Liver (tissue), 3 donors: ENCODE measurements at regions not wholly inside any gene's neighbourhood (a gene's known extent, or its start where the extent isn't known, plus 50 kb on each side); places are given as distances from the start of the nearest gene placed in this dataset.

Experiments used
- EGR1 ChIP-seq, 2 donors: IDR thresholded peaks; 2 replicates each; pipeline ENCODE4 v1.6.1; 2016 to 2018; ENCODE audit warnings: antibody characterized with exemption in 2 of 2, low read depth in 2 of 2
- GABPA ChIP-seq, 2 donors: IDR thresholded peaks in 1 of 2; conservative IDR thresholded peaks in 1 of 2; 2 replicates each; pipeline ENCODE4 v1.6.1; 2016; ENCODE audit warnings: antibody characterized with exemption in 2 of 2, mild to moderate bottlenecking in 1 of 2, moderate library complexity in 1 of 2
- HNF4G ChIP-seq: IDR thresholded peaks from 2 replicates; pipeline ENCODE4 v1.6.1; 2016; ENCODE audit warnings: antibody characterized with exemption
- JUND ChIP-seq, 2 donors: IDR thresholded peaks; 2 replicates each; pipeline ENCODE4 v1.6.1; 2016; ENCODE audit warnings: antibody characterized with exemption in 2 of 2
- MAX ChIP-seq: IDR thresholded peaks from 2 replicates; pipeline ENCODE4 v1.6.1; 2016; ENCODE audit warnings: antibody characterized with exemption
- RAD21 ChIP-seq, 2 donors: IDR thresholded peaks; 2 replicates each; pipeline ENCODE4 v1.6.1; 2016; ENCODE audit warnings: antibody characterized with exemption in 2 of 2, mild to moderate bottlenecking in 2 of 2
- SP1 ChIP-seq: IDR thresholded peaks from 2 replicates; pipeline ENCODE4 v1.6.1; 2018; ENCODE audit warnings: antibody characterized with exemption, mild to moderate bottlenecking
- TAF1 ChIP-seq: conservative IDR thresholded peaks from 2 replicates; pipeline ENCODE4 v1.6.1; 2016; ENCODE audit warnings: antibody characterized with exemption, mild to moderate bottlenecking
- ZBTB33 ChIP-seq: IDR thresholded peaks from 2 replicates; pipeline ENCODE4 v1.6.1; 2016; ENCODE audit warnings: antibody characterized with exemption
- TF ChIP-seq, protein P1 (sequence below): fragments of 150-350 bp; IDR thresholded peaks from 2 replicates; pipeline ENCODE4 v1.5.1; 2017; ENCODE audit warnings: improper control_type of control experiment, low read depth, low read length; ENCODE audit not compliant: missing input control
- TF ChIP-seq, protein P2 (sequence below): IDR thresholded peaks from 2 replicates; pipeline ENCODE4 v1.6.1; 2016; ENCODE audit warnings: antibody characterized with exemption
- donor health status: healthy.
- donor health status: healthy.

GRCh38 chr6:41459738-41460137 is 86.4 kb upstream of the FOXP4 start:
- TF ChIP-seq, protein P1, sequence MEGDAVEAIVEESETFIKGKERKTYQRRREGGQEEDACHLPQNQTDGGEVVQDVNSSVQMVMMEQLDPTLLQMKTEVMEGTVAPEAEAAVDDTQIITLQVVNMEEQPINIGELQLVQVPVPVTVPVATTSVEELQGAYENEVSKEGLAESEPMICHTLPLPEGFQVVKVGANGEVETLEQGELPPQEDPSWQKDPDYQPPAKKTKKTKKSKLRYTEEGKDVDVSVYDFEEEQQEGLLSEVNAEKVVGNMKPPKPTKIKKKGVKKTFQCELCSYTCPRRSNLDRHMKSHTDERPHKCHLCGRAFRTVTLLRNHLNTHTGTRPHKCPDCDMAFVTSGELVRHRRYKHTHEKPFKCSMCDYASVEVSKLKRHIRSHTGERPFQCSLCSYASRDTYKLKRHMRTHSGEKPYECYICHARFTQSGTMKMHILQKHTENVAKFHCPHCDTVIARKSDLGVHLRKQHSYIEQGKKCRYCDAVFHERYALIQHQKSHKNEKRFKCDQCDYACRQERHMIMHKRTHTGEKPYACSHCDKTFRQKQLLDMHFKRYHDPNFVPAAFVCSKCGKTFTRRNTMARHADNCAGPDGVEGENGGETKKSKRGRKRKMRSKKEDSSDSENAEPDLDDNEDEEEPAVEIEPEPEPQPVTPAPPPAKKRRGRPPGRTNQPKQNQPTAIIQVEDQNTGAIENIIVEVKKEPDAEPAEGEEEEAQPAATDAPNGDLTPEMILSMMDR = no peak
- TF ChIP-seq JUND (IDR thresholded peaks at IDR 0.05) (no peak), SP1 (no peak), TAF1 (no peak), MAX (no peak), RAD21 (IDR thresholded peaks at IDR 0.05) (no peak), EGR1 (IDR thresholded peaks at IDR 0.05; ENCODE audit: low read depth in 2 of 2) (no peak), ZBTB33 (no peak), HNF4G (no peak), GABPA (IDR thresholded peaks at IDR 0.05 in 1 of 2, conservative IDR thresholded peaks at IDR 0.05 in 1 of 2) (no peak)
- TF ChIP-seq, protein P2, sequence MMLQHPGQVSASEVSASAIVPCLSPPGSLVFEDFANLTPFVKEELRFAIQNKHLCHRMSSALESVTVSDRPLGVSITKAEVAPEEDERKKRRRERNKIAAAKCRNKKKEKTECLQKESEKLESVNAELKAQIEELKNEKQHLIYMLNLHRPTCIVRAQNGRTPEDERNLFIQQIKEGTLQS = no peak
